GF-D8 (cell line): ENCODE measurements at regions not wholly inside any gene's neighbourhood (a gene's known extent, or its start where the extent isn't known, plus 50 kb on each side); places are given as distances from the start of the nearest gene placed in this dataset.
"Not testable (repeated sequence)": the region's sequence is repeated elsewhere in the genome, so short reads cannot be mapped to it uniquely, and the experiment has no call there.

Experiments
- DNase-seq: peaks from one replicate; lab custom pipeline; 2025; lab: John Stamatoyannopoulos, UW

DNA sequence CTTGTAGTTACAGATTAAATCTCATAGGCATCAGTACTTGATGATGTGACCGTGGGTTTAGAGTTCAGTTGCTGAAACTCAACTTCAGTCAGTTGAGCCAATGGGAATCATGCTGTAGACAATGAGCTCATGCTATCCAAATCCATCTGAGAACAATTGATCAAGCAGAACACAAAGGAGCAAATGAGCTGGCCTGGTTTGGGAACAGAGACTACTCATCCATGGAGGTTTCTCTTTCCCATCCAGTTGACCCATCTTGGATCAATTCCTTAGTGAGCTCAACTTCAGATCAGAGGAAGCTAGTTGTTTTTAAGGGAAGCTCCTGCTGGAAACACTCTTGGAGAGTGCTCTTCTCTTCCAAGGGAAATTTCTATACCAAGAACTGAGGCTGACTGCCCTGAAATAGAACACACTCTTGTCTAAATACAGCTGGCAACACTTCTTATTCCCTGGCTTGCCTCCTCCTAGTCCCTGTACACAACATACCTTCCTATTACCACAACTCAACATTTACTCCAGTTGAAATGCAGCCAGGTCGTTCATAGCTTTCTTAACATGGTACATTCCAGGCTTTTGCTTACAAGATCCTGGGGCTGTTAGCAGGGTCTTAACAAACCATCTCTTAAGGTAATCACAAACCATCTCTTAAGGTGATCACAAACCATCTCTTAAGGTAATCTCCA, 203.9 kb upstream of the PRDM1 start:
- no peak for DNase-seq

DNA sequence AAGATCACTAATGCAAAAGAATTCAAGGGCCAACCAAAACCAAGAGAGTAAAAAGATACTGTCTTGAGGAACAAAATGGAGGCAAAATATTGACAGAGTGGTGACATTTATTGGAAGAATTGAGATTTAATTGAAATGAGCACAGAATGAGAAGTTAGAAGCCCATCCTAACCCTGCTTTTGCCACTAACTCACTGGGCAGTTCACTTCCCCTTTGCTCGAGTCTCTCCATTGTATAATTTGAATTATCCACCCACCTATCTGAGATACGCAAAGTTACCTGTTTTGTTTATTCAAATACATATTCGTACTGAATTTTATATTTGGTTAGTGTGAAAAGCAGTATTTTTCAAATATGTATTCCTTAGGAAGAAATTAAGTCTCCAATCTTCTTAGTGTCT, 204.5 kb upstream of the PRDM1 start:
- DNase-seq = no peak

DNA sequence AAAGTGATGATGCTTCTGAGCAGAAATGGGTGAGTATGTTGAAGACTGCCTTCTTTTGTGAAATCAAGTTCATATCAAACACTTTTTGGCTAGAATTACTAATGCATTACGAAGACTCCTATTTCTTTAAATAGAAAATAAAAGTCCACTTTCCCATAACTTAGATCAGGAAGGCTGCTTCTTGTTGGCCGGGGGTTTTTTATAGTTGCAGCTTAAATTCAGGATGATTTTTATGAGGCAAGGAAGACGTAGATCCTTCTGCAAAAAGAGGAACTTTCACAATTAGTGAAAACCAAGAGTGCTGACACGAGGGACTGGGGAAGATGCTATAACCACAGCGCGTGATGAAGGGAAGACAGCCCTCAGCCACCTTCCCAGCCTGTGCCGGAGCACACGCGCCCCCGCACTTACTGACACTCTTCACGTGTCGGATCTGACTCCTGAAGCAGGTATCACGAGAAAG, 206.1 kb upstream of the PRDM1 start:
- peak; percentile 90 for DNase-seq

DNA sequence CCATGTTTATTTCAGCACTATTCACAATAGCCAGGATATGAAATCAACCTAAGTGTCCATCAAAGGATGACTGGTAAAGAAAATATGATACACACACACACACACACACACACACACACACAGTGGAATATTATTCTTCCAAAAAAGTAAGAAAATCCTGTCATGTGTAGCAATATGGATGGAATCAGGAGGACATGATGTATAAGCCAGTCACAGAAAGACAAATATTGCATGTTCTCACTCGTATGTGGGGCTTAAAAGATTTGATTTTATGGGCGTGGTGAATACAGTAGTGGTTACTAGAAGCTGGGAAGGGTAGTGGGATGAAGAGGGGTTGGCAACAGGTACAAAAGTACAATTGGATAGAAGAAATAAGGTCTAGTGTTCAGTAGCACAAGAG, 207.0 kb upstream of the PRDM1 start:
- DNase-seq = no peak

DNA sequence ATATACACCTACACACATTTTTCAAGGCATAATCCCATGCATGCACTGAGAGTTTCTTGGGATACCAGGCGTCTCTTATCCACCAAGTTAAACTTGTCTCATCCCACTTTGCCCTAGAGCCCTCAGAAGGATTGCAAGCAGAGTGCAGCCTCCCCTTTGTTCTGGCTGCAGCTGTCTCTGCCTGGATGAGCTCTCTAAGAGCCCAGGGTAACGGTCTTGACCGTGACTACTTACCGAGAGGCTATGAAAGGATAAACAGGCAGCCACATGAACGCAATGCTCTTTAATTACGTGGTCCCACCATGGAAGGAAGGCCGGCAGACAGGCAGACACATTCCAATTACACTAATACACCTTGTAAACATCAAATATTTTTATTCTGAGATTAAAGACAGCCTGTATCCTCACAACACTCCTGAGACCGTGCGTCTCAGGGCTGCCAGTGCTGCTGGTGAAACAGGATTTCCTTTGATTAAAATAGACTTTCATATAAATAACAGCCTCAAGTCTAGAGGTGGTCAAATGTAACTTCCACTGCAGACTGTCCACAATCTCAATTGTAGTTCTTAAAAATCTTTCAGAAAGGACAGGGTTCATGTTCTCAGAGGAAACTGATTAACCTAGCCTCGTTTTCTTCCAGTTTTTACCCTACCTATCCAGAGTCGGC, 210.0 kb upstream of the PRDM1 start:
- no peak for DNase-seq

DNA sequence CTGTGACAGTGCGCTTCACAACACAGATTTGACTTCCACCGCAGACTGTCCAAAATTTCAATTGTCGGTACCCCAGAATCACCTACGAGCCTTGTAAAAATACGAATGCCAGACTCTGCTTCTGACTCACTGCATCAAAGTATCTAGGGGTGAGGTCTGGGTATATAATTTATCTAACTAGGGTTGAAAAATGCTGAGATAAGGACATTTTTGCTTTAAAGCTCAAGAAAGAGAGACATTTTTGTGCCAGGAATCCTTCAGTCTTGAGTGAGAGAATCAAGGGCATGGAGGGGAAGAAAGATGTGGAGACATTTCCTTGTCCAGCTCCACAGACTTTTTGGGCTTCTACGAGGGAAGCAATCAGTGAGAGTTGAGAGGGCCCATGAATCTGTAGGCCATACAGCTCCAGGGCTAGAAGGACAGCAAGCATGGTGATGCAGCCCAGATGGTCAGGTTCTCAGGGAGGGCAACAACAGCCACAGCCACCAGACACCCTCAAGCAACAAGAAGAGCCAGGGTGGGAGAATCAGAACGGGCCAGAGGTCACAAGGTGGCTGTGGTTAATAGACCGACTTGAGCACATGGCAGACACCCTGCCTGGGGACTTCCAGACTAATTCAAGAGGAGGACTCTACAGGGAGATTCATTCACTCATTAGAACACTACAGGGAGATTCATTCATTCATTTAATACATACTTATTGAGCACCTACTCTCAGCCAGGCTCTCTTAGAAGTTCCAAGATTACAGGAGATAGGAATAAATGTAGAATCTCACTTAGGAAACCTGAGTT, 211.1 kb upstream of the PRDM1 start:
- DNase-seq = no peak

DNA sequence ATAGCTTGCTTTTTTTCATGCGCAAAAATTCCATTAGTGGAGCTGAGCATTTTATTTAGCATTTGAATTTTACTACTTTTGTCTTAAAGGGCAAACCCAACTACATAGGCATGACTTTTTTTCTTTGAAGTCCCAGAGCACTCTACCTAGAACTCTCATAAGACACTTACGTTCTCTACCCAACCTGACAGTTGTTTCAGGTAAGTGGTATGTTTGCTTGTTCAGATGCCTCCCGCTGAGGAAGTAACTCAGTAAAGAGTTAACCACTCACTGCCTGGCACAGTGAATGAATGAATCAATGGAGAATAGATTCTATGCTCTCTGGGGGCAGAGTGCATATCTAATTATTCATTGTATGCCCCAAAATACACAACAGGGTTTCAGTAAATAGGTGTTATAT, 212.3 kb upstream of the PRDM1 start:
- no peak for DNase-seq

DNA sequence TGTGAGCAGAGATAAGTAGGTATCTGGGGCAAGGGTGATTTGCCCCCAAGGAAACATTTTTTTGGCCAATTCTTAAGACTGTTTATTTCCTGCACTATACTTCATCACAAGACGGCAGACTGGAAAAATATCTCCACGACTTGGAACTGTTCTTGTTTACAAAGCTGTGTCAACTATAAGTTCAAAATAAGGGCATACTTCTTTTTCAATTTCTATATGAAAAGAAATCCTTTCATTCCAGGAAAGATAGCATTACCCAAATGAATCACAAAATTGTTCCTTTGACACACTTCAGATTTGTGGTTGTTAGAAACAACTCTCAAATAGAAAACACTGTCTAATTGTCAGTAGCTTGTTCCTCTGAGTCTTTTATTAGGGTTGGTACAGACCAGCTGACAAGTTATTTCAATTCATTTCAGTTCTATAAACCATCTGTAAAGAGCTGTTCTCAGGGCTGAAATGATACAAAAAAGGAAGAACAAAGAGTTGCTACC, 212.9 kb upstream of the PRDM1 start:
- DNase-seq = no peak

DNA sequence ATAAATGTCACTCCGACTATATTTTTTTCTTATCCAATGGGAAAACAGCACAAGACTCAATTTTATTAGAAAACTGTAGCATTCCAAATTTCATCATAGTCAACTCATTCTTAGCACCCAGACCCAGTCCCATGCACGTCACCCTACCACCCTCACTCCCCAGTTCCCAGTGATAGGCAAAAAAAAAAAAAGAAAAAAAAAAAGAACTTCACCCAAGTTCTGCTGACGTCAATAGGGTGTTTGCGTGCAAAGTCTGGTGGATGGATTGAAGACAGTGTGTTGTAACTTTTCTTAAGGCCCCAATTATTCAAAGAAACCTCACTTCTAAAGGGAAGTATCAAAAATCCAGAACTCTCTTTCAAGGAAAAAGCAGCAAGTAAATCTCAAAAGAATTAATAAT, 213.9 kb upstream of the PRDM1 start:
- DNase-seq = no peak

DNA sequence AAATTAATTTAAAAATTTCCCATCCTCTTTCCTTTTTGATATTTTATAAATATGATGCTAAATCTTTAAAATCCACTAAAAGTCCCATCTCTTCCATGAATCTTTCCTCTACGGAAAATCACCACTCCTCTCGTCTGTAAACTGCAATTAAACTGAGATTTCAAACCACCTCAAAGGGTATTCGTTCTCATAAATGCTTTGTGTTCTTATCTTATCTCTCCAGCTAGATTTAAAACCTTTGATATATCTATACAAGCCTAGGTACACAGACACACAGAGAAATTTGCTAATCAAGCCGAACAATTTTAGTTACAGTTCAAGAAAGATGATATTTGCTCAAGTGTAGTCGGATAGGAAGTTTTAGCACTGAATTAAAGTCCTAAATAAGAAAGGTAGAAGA, 214.6 kb upstream of the PRDM1 start:
- DNase-seq = no peak

DNA sequence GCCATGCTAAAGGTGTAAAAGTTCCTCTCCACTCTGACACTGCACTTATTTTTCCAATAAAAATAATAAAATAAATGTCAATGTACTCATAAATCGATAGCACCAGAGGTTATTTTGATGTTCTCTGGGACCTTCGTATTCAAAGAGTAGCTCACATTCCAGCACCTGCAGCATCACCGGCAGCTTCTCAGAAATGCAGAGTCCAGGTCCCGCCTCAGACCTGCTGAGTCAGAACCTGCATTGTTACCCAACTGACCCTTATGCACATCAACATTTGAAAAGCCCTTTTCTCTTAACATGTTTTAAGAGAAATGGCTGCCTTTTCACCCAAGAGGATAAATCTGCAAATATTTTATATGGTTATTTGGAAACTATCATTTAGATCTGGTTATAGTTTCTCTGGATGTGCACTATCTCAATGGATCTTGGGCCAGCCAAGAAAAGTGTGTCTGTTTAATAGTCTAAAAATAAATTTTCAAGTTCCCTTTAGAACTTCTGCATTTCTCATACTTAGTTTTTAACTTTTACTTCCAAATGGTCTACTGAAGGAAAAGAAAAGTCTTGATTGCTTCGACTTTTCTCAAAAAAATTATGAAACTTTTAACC, 216.2 kb upstream of the PRDM1 start:
- no peak for DNase-seq

DNA sequence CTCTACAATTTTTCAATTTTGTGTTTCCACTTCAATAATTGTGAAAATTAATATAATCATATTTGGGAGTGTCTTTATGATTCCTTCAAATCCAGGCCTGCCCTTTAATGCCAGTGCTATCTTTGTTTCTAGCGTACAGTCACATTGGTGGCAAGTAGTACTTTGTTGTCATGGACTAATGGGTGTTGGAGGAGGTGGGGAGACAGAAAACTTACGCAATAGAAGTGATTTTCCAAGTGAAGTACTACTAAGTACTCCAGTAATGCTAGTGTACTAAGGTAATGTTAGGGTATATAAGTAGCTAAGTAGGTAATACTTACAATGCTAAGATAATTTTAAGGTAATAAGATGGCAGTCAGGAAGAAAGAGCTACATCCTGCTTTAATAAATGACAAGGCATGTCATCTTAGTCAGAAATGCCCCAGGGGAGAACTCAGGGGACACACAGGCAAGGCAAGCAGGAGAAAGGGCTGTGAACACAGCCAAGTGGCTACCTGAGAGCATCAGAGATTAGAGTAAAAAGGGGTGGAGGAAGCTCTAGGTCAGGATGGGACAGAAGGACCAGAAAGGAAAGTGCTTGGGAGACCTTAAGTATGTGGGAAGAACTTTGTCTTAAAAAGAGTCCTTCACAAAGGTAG, 217.2 kb upstream of the PRDM1 start:
- no peak for DNase-seq

DNA sequence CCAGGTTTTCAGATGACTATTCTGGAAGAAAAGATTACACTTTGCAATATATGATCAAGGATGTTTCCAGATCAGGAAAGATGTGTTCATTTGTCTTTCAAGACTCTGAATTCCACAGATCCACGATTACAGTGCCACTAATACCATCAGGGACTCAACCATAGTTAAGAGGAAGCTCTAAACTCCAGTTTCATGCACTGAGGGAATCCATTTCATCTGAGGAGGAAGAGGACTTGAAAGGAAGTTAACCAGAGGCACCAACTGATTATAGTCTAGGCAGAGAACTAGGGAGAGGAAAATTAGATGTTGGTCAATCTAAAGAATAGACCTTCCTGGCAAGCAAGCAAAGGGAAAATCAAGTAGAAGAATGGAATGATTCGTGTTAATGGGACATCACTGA, 218.3 kb upstream of the PRDM1 start:
- no peak for DNase-seq

DNA sequence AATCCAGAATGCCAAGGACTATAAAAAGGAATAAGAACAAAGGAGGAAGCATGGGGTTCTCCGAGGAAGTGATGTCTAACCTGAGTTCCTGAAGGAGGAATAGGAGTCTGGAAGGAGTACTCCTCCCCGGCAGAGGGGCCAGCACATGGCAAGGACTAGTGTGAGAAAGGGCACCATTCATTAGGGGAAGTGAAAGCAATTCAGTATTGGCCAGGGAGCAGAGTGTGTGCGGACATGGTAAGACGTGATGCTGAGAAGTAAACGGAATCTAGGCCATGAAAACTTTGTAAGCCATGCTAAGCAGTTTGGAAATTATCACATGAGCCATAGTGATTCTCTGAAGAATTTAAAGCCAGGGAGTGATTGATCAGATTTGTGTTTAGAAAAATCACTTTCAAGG, 218.9 kb upstream of the PRDM1 start:
- DNase-seq = no peak

DNA sequence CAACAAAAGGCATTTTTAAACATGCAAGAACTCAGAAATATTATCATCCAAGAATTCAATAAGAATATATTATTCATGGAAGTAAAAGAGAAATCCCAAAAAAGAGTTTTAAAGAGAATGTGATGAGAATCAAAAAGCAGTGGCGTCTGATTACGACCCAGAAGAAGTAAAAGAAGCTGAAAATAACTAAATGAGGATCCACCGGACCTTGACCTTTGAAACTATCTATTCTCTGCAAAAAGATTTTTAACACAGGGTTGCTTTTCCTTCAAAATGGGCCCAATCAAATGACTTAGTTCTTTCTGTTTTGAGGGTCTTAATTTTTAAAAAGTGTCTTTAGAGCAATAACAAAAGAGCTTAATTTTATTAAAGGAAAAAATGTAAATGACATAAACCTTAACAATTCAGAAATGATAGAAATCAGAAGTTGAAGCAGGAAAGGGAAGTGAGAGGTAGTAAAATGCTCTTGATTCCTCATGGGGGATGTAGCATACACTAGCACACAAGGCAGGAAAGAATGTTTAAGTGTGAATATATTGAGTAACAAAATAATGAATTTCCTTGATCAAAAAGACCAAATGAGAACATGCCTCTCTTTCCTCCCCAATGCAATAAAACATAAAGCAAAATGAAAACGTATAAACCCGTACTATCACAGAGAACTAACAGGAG, 223.1 kb upstream of the PRDM1 start:
- no peak for DNase-seq

DNA sequence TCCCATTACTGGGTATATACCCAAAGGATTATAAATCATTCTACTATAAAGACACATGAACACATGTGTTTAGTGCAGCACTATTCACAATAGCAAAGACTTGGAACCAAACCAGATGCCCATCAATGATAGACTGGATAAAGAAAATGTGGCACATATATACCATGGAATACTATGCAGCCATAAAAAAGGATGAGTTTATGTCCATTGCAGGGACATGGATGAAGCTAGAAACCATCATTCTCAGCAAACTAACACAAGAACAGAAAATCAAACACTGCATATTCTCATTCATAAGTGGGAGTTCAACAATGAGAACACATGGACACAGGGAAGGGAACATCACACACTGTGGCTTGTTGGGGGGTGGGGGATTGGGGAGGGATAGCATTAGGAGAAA, 225.2 kb upstream of the PRDM1 start:
- not testable (repeated sequence) for DNase-seq

DNA sequence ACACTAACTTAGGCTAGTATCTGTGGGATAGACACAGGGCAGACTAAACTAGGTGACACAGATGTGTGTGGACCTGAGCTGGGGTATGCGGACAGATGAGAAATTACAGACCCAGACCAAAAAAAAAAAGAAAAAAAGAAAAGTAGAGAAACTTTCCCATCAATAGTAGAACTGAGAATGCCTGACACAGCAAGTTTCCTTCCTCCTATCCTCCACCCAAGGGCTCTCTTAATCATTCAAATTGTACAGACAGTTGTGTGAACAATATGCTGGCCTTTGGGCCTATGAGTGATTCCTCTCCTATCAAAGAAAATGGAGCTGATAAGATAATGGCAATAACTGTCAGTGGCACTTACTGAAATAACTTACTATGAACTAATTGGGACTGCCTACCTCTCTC, 226.7 kb upstream of the PRDM1 start:
- no peak for DNase-seq

DNA sequence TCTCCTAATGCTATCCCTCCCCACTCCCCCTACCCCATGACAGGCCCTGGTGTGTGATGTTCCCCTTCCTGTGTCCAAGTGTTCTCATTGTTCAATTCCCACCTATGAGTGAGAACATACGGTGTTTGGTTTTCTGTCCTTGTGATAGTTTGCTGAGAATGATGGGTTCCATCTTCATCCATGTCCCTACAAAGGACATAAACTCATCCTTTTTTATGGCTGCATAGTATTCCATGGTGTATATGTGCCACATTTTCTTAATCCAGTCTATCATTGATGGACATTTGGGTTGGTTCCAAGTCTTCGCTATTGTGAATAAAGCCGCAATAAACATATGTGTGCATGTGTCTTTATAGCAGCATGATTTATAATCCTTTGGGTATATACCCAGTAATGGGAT, 227.5 kb upstream of the PRDM1 start:
- not testable (repeated sequence) for DNase-seq

DNA sequence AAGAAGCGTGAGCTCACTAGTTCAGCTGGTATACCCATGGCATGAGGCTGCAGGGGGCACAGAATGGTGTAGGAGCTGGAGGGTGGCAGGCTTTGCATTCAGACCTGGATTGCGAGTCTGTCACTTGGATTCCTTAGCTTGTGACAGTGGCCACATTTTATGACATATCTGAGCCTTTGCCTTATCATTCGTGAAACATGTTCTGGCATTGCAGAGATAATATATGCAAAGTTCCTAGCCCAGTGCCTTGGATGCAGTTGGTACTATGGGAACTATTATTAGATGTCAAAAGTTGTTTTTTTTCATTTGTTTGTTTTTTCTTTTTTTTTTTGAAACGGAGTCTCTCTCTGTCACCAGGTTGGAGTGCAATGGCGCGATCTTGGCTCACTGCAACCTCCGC, 230.7 kb upstream of the PRDM1 start:
- no peak for DNase-seq

DNA sequence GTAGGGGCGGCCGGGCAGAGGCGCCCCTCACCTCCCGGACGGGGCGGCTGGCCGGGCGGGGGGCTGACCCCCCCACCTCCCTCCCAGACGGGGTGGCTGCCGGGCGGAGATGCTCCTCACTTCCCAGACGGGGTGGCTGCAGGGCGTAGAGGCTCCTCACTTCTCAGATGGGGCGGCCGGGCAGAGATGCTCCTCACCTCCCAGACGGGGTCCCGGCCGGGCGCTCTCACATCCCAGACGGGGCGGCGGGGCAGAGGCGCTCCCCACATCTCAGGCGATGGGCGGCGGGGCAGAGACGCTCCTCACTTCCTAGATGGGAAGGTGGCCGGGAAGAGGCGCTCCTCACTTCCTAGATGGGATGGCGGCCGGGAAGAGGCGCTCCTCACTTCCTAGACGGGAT, 232.2 kb upstream of the PRDM1 start:
- DNase-seq = not testable (repeated sequence)

DNA sequence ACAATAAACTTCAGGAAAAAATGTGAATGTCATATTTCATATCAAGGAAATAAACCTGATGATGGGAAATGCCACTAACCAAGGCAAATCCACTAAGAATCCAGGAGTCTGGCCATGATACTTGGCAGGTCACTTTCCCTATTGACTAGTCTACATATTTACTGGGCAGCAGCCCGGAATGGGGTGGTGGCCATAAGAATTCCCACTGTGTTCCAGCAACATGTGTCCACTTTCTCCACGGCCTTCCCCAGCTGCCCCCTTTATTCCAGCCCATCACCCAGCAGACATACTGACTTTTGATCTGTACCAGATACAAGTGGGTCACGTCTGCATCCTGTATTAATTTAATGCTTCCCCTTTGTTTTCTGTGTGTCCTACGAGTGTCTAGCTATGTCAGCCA, 234.5 kb upstream of the PRDM1 start:
- no peak for DNase-seq
